ENCODE measurements at regions not wholly inside any gene's neighbourhood (a gene's known extent, or its start where the extent isn't known, plus 50 kb on each side); places are given as distances from the start of the nearest gene placed in this dataset.

DNA sequence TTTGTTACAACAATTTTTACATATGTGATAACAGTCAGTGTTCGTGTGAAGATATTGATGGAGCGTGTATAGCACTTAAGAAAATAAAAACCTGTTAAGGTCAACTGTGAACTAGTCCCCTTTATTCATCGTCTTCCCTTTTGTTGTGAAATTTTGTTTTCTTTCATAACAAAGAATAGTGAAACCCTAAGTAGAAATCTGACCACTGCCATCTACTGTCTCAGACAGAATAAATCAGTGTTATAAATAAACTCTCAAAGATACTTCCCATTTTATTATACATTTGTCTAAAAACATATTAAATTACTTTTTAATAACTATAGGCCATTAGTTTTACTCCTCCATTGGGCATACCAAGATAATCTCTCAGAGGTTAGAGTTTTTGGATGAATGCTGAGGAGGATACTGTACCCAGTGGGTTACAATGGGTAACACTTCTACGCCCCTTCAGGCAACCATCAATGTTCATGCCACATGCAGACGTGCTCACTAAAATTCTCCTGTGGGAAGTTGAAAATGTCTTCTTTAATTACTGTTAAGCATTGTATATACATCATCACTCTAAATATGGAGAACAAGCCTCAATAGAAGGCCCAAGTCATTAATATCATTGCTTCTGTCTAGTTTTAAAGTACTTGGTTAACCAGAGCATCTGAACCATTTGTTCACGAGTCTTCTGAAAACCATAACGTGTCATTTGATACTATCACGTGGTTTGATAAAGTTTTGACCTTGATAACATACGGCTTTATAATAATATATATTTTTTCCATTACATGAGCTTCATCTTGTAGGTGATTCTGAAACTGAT is 171.2 kb downstream of the TMA16 start:
- TF ChIP-seq CTCF (conservative IDR thresholded peaks at IDR 0.05; ENCODE audit: low read depth, low read length) = no peak
- DNase-seq (ENCODE audit: low read depth) = no peak
- H3K4me3 ChIP-seq (ENCODE audit: low read depth, low read length) = no peak overlapping the region

DNA sequence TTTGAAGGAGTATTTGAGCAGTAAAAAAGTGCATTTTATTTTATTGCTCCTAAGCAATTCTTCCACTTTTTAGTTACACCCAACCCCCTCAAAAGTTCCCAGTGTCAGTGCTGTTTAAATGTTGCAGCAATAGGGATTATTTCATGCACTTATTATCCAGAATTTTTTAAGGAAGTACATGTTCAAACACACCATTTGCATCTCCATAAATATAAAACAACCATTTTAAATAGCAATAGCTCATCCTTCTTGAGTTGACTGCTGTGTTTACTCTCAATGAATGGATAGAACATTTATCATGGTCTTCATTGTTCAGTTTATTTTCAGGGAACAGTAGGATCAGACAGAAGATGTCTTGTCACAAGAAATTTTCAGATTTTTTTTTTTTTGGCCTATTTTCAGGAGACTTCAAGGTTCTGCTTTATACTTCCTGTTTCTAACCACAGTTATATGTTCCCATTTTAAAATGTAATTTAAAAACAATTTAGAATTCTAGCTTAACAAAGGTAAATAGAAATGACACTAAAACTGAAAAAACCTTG is 171.9 kb downstream of the TMA16 start:
- DNase-seq (ENCODE audit: low read depth) = no peak
- H3K4me3 ChIP-seq (ENCODE audit: low read depth, low read length) = no peak overlapping the region
- no peak for TF ChIP-seq CTCF (conservative IDR thresholded peaks at IDR 0.05; ENCODE audit: low read depth, low read length)

GRCh38 chr4:163672751-163673150 is 178.3 kb downstream of the TMA16 start:
- DNase-seq (ENCODE audit: low read depth) = no peak
- no peak for TF ChIP-seq CTCF (conservative IDR thresholded peaks at IDR 0.05; ENCODE audit: low read depth, low read length)
- no peak overlapping the region for H3K4me3 ChIP-seq (ENCODE audit: low read depth, low read length)

GRCh38 chr4:163673848-163674697 is 179.6 kb downstream of the TMA16 start:
- no peak overlapping the region for H3K4me3 ChIP-seq (ENCODE audit: low read depth, low read length)
- no peak for TF ChIP-seq CTCF (conservative IDR thresholded peaks at IDR 0.05; ENCODE audit: low read depth, low read length)
- DNase-seq (ENCODE audit: low read depth) = no peak

GRCh38 chr4:163679189-163679588 is 184.7 kb downstream of the TMA16 start:
- no peak overlapping the region for H3K4me3 ChIP-seq (ENCODE audit: low read depth, low read length)
- peak; percentile 47 for TF ChIP-seq CTCF (conservative IDR thresholded peaks at IDR 0.05; ENCODE audit: low read depth, low read length)
- no peak for DNase-seq (ENCODE audit: low read depth)

- no peak for TF ChIP-seq CTCF (conservative IDR thresholded peaks at IDR 0.05; ENCODE audit: low read depth, low read length)
- DNase-seq (ENCODE audit: low read depth) = no peak
- H3K4me3 ChIP-seq (ENCODE audit: low read depth, low read length) = no peak overlapping the region
Measured at GRCh38 chr4:163680386-163681098, 186.1 kb downstream of the TMA16 start.
